IMR-90 (cell line): ENCODE measurements at regions not wholly inside any gene's neighbourhood (a gene's known extent, or its start where the extent isn't known, plus 50 kb on each side); places are given as distances from the start of the nearest gene placed in this dataset.

ENCODE experiments used
- BHLHE40 ChIP-seq: fragments of 150-350 bp; IDR thresholded peaks from 2 replicates; pipeline ENCODE4 v1.6.1; 2016; ENCODE audit warnings: mild to moderate bottlenecking, low read depth, low read length
- MXI1 ChIP-seq: IDR thresholded peaks from 2 replicates; pipeline ENCODE4 v1.6.1; 2012; ENCODE audit warnings: low read depth, mild to moderate bottlenecking, low read length, moderate library complexity, borderline replicate concordance
- TF ChIP-seq, protein P1 (sequence below): conservative IDR thresholded peaks from 2 replicates; pipeline ENCODE4 v1.5.1; 2012; ENCODE audit warnings: mild to moderate bottlenecking, low read depth, low read length, improper control_type of control experiment

DNA sequence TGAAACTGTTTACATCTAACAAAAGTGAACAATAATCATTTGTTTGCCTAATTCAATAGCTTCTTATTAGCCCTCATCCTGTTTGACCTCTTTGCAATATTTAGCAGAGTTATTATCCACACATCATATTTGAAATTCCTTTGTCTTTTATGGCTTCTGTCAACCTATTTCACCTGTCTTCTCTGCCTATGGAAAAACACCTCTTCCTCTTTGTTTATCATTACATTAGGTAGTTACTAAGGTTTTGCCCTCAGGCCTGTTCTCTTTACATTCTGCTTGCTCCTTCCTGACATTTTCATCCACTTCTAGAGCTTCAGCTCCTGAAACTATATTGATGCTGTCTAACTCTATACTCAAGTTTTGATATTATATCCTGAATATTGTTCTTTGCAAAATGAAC is 183.0 kb downstream of the SUCNR1 start:
- TF ChIP-seq, protein P1, sequence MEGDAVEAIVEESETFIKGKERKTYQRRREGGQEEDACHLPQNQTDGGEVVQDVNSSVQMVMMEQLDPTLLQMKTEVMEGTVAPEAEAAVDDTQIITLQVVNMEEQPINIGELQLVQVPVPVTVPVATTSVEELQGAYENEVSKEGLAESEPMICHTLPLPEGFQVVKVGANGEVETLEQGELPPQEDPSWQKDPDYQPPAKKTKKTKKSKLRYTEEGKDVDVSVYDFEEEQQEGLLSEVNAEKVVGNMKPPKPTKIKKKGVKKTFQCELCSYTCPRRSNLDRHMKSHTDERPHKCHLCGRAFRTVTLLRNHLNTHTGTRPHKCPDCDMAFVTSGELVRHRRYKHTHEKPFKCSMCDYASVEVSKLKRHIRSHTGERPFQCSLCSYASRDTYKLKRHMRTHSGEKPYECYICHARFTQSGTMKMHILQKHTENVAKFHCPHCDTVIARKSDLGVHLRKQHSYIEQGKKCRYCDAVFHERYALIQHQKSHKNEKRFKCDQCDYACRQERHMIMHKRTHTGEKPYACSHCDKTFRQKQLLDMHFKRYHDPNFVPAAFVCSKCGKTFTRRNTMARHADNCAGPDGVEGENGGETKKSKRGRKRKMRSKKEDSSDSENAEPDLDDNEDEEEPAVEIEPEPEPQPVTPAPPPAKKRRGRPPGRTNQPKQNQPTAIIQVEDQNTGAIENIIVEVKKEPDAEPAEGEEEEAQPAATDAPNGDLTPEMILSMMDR, result no peak
- TF ChIP-seq BHLHE40, result no peak
- no peak for TF ChIP-seq MXI1
